LHCN-M2 (cell line): ENCODE measurements at regions not wholly inside any gene's neighbourhood (a gene's known extent, or its start where the extent isn't known, plus 50 kb on each side); places are given as distances from the start of the nearest gene placed in this dataset.
"Not testable (repeated sequence)": the region's sequence is repeated elsewhere in the genome, so short reads cannot be mapped to it uniquely, and the experiment has no call there.

ENCODE experiments used
- DNase-seq: peaks from one replicate; pipeline ENCODE4 v3.0.0-alpha.2; 2012; ENCODE audit warnings: low read depth

GRCh38 chr17:63290784-63291183 is 155.3 kb downstream of the CYB561 start:
- no peak for DNase-seq

- DNase-seq, result no peak
Measured at GRCh38 chr17:63291258-63291657, 154.8 kb downstream of the CYB561 start.

- no peak for DNase-seq
Measured at GRCh38 chr17:63292421-63292820, 153.7 kb downstream of the CYB561 start.

GRCh38 chr17:63293323-63294075 is 152.6 kb downstream of the CYB561 start:
- peak; percentile 90 for DNase-seq

- no peak for DNase-seq
Measured at GRCh38 chr17:63294776-63295175, 151.3 kb downstream of the CYB561 start.

- DNase-seq, result no peak
Measured at GRCh38 chr17:63295288-63295687, 150.8 kb downstream of the CYB561 start.

- DNase-seq, result no peak
Measured at GRCh38 chr17:63295839-63296590, 150.1 kb downstream of the CYB561 start.

GRCh38 chr17:63298916-63299315 is 147.2 kb downstream of the CYB561 start:
- DNase-seq, result not testable (repeated sequence)

GRCh38 chr17:63304704-63305261 is 141.3 kb downstream of the CYB561 start:
- DNase-seq, result no peak

- no peak for DNase-seq
Measured at GRCh38 chr17:63305857-63306256, 140.2 kb downstream of the CYB561 start.

GRCh38 chr17:63306855-63307254 is 139.3 kb downstream of the CYB561 start:
- no peak for DNase-seq

GRCh38 chr17:63308272-63308671 is 137.8 kb downstream of the CYB561 start:
- DNase-seq, result no peak

- DNase-seq, result peak; percentile 41
Measured at GRCh38 chr17:63309021-63309420, 137.1 kb downstream of the CYB561 start.

- no peak for DNase-seq
Measured at GRCh38 chr17:63311416-63311937, 134.6 kb downstream of the CYB561 start.

GRCh38 chr17:63314761-63315160 is 131.3 kb downstream of the CYB561 start:
- DNase-seq, result no peak

- no peak for DNase-seq
Measured at GRCh38 chr17:63316100-63316499, 130.0 kb downstream of the CYB561 start.

- DNase-seq, result peak; percentile 80
Measured at GRCh38 chr17:63317166-63317840, 128.8 kb downstream of the CYB561 start.

- DNase-seq, result no peak
Measured at GRCh38 chr17:63325808-63326207, 120.3 kb downstream of the CYB561 start.

- DNase-seq, result no peak
Measured at GRCh38 chr17:63329876-63330275, 116.2 kb downstream of the CYB561 start.

GRCh38 chr17:63331301-63332061 is 114.6 kb downstream of the CYB561 start:
- DNase-seq, result no peak

- DNase-seq, result no peak
Measured at GRCh38 chr17:63332286-63332685, 113.8 kb downstream of the CYB561 start.
